WTC11 (cell line): ENCODE measurements at regions not wholly inside any gene's neighbourhood (a gene's known extent, or its start where the extent isn't known, plus 50 kb on each side); places are given as distances from the start of the nearest gene placed in this dataset.
A peak's percentile ranks its signal among the peaks of the same experiment; 100 is the strongest.

Experiments
- ATAC-seq: fragments of 200-7000 bp; cut with Tn5 transposase; 2 replicates; pipeline ENCODE4 v1.10.0; 2021; ENCODE audit warnings: mild to moderate bottlenecking, moderate library complexity
- CTCF ChIA-PET: fragments of 300-600 bp; sonication (Branson Sonifier 250); formaldehyde crosslinking; loops from one replicate; lab custom pipeline; 2021; ENCODE audit warnings: antibody characterized with exemption; lab: Charles Lee
- POLR2A ChIA-PET: fragments of 350-600 bp; sonication (Branson Sonifier 250); formaldehyde crosslinking; loops from one replicate; lab custom pipeline; 2021; ENCODE audit warnings: antibody characterized with exemption; lab: Charles Lee
- DNase-seq: peaks from one replicate; pipeline ENCODE4 v3.0.0; 2021; ENCODE audit warnings: low spot score
- H3K27ac Mint-ChIP-seq: 2 replicates; pipeline ENCODE4 v1.8.0; 2021; ENCODE audit warnings: mixed read lengths
- H3K27me3 Mint-ChIP-seq: 2 replicates; pipeline ENCODE4 v1.8.0; 2021; ENCODE audit warnings: low read depth, mild to moderate bottlenecking, moderate library complexity, mixed read lengths
- H3K36me3 Mint-ChIP-seq: 2 replicates; pipeline ENCODE4 v1.8.0; 2021; ENCODE audit warnings: mixed read lengths
- H3K4me1 Mint-ChIP-seq: 2 replicates; pipeline ENCODE4 v1.8.0; 2022; ENCODE audit warnings: mixed read lengths
- H3K4me3 Mint-ChIP-seq: 2 replicates; pipeline ENCODE4 v1.8.0; 2021; ENCODE audit warnings: mild to moderate bottlenecking, moderate library complexity, mixed read lengths
- H3K9me3 Mint-ChIP-seq: 2 replicates; pipeline ENCODE4 v1.8.0; 2021; ENCODE audit warnings: mixed read lengths
- ATF2 ChIP-seq: sonication (generic); formaldehyde crosslinking; IDR thresholded peaks from 2 replicates; pipeline ENCODE4 v1.8.1; 2022; ENCODE audit warnings: low read depth, missing genetic modification reagents, borderline replicate concordance
- ESRRA ChIP-seq: sonication (generic); formaldehyde crosslinking; IDR thresholded peaks from 2 replicates; pipeline ENCODE4 v1.8.1; 2022; ENCODE audit warnings: mild to moderate bottlenecking, missing genetic modification reagents, borderline replicate concordance
- FOXP1 ChIP-seq: sonication (generic); formaldehyde crosslinking; IDR thresholded peaks from 2 replicates; pipeline ENCODE4 v1.8.0; 2022; ENCODE audit warnings: missing genetic modification reagents, mild to moderate bottlenecking, moderate library complexity, borderline replicate concordance
- IRF1 ChIP-seq: sonication (generic); formaldehyde crosslinking; IDR thresholded peaks from 2 replicates; pipeline ENCODE4 v1.8.0; 2023; ENCODE audit warnings: missing genetic modification reagents
- IRF2 ChIP-seq: sonication (generic); formaldehyde crosslinking; IDR thresholded peaks from 2 replicates; pipeline ENCODE4 v1.8.0; 2022; ENCODE audit warnings: low read depth, missing genetic modification reagents, borderline replicate concordance
- MAX ChIP-seq: sonication (generic); formaldehyde crosslinking; IDR thresholded peaks from 2 replicates; pipeline ENCODE4 v1.8.0; 2022; ENCODE audit warnings: mild to moderate bottlenecking, missing genetic modification reagents
- NFATC4 ChIP-seq: fragments of 250-450 bp; sonication (Bioruptor Pico); IDR thresholded peaks from 2 replicates; pipeline ENCODE4 v1.9.0; 2021; ENCODE audit warnings: mild to moderate bottlenecking
- NR1H2 ChIP-seq: sonication (generic); formaldehyde crosslinking; IDR thresholded peaks from 2 replicates; pipeline ENCODE4 v1.9.0; 2021; ENCODE audit warnings: mild to moderate bottlenecking, moderate library complexity, missing genetic modification reagents
- RELA ChIP-seq: sonication (generic); formaldehyde crosslinking; IDR thresholded peaks from 2 replicates; pipeline ENCODE4 v1.8.1; 2022; ENCODE audit warnings: missing genetic modification reagents, mild to moderate bottlenecking, borderline replicate concordance
- TEAD1 ChIP-seq: sonication (generic); formaldehyde crosslinking; IDR thresholded peaks from 2 replicates; pipeline ENCODE4 v1.8.0; 2022; ENCODE audit warnings: mild to moderate bottlenecking, missing genetic modification reagents
- TEAD4 ChIP-seq: sonication (generic); formaldehyde crosslinking; IDR thresholded peaks from 2 replicates; pipeline ENCODE4 v1.8.0; 2022; ENCODE audit warnings: mild to moderate bottlenecking, missing genetic modification reagents
- USF1 ChIP-seq: sonication (generic); formaldehyde crosslinking; IDR thresholded peaks from 2 replicates; pipeline ENCODE4 v1.8.0; 2022; ENCODE audit warnings: mild to moderate bottlenecking, missing genetic modification reagents
- ZMAT4 ChIP-seq: fragments of 250-450 bp; sonication (Bioruptor Pico); IDR thresholded peaks from 2 replicates; pipeline ENCODE4 v1.9.0; 2021; ENCODE audit warnings: mild to moderate bottlenecking
- ZNF121 ChIP-seq: sonication (generic); formaldehyde crosslinking; IDR thresholded peaks from 2 replicates; pipeline ENCODE4 v1.8.0; 2023; ENCODE audit warnings: missing genetic modification reagents
- ZNF281 ChIP-seq: sonication (generic); formaldehyde crosslinking; IDR thresholded peaks from 2 replicates; pipeline ENCODE4 v1.8.0; 2023; ENCODE audit warnings: mild to moderate bottlenecking, missing genetic modification reagents
- ZNF423 ChIP-seq: fragments of 250-450 bp; sonication (Bioruptor Pico); IDR thresholded peaks from 2 replicates; pipeline ENCODE4 v2.1.2; 2022; ENCODE audit warnings: mild to moderate bottlenecking, moderate library complexity
- ZSCAN18 ChIP-seq: fragments of 250-450 bp; sonication (Bioruptor Pico); IDR thresholded peaks from 2 replicates; pipeline ENCODE4 v2.1.2; 2022; ENCODE audit warnings: mild to moderate bottlenecking, moderate library complexity

GRCh38 chr4:8768357-8768999 is 103.2 kb downstream of the HMX1 start (continued):
- TF ChIP-seq ZNF281 (CRISPR knock-in tag): no peak

GRCh38 chr4:8766610-8767009 is 105.0 kb downstream of the HMX1 start:
- peak; percentile 2 for DNase-seq
- ChIA-PET CTCF (no interaction called here), POLR2A (no interaction called here)
- Mint-ChIP-seq H3K36me3 (no peaks in the 10 kb centered on the region), H3K4me3 (no peak overlapping the region), H3K27me3 (no peaks in the 10 kb centered on the region; the same call in 1 of the 2 replicates), H3K9me3 (no peaks in the 10 kb centered on the region), H3K4me1 (peaks cover 8% of the 10 kb centered on the region), H3K27ac (no peak overlapping the region)
- ATAC-seq: no peak
- TF ChIP-seq IRF2 (CRISPR knock-in tag) (no peak), USF1 (no peak), ATF2 (no peak), ZNF423 (CRISPR knock-in tag) (no peak), NFATC4 (no peak), ZMAT4 (no peak), IRF1 (no peak), NR1H2 (CRISPR knock-in tag) (no peak), ZSCAN18 (no peak), RELA (no peak), ZNF121 (no peak), TEAD4 (CRISPR knock-in tag) (no peak), MAX (no peak), FOXP1 (CRISPR knock-in tag) (no peak), ESRRA (CRISPR knock-in tag) (no peak), TEAD1 (CRISPR knock-in tag) (no peak)
